MV-4-11 (cell line): ENCODE measurements at regions not wholly inside any gene's neighbourhood (a gene's known extent, or its start where the extent isn't known, plus 50 kb on each side); places are given as distances from the start of the nearest gene placed in this dataset.
A peak's percentile ranks its signal among the peaks of the same experiment; 100 is the strongest.

Experiments used
- DNase-seq: peaks from one replicate; lab custom pipeline; 2025; lab: John Stamatoyannopoulos, UW

GRCh38 chr4:15232366-15233263 lies 195.2 kb upstream of the C1QTNF7 start:
- DNase-seq, result no peak

DNA sequence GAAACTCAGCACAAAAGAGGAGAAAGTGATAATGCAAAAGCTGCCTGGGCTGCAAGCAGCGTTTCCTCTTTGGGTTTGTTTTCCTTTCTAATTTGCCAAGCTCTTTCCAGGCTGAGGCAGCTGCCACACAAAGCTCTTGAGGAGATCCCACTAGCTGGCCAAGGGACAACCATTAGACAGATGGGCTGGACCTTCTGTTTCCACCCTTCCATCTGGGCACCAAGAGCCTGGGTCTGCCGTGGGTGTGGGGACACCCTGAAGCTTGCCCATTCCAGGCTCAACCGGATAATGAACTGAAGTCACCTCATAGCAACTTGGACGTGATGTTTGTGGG lies 194.6 kb upstream of the C1QTNF7 start:
- no peak for DNase-seq

- DNase-seq, result no peak
These were observed 194.2 kb upstream of the C1QTNF7 start for GRCh38 chr4:15233626-15234025.

DNA sequence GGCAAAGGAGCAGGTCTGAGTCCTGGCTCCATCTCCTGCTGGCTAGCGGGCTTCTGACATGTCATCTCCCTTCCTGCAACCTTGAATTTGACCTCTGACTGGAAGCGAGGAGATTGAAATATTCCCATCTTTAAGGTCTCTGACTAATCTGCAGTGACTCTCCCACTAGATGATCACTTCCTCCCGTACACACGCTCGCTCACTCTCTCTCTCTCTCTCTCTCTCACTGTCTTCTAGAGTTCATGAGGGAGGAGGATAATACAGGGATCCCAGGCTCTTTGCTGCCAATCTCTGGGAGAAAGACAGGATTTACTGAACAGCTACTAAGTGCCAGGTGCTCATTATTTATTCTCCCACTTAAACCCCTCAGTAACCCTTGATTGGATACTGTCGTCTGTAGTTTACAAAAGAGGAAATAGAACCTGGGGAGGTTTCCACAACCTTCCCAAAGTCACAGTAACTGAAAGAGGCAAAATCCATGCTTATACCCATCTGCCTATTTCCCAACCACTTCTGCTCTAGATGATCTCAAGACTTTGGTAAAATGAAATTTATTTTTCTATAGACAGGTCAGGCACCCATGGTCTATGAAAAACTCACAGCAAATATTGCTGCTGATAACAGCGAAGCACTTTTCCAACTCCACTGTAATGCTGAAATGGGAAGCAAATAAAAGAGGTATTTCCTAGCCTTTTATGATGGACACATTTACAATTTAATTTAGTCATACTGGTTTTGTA lies 193.5 kb upstream of the C1QTNF7 start:
- DNase-seq, result peak; percentile 68

DNA sequence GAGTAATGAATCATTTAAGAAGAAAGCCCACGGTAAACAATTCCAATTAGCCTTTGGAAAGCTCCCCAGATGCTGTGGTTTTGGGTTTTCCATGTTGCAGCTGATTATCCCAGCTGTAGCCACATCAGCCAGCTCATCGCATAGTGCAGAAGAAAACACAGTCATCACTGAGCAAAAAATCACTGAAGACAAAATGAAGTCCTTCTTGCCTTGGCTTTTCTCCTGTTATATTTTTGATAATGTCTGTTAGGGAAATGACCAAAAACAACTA lies 193.0 kb upstream of the C1QTNF7 start:
- no peak for DNase-seq

- DNase-seq, result no peak
These were observed 192.7 kb upstream of the C1QTNF7 start for GRCh38 chr4:15235135-15235534.

DNA sequence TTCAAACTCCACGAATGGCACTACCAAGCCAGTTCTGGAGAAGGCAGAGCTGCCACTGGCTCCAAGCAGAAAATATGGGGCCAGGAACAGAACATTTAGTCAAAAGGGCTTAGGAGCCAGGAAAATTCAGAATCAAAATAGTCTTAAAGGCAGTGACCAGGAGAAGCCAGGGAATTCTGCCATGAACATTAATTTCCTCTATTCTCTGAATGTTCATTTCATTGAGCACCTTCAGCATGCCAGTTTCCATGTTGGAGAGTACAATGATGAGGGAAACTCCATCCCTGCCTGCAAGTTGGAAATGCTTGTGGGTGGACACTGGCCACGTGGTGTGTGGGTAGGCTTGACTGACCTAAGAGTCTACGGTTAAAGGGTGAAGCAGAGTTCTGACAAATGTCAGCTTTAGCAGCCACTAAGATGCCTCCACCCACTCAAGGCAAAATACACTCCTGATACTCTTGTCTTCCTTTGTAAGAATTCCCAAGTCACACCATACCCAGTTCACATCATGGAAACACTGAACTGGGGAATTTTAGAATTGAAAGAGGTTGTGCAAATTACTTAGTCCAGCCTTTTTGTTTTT lies 190.1 kb upstream of the C1QTNF7 start:
- no peak for DNase-seq

DNA sequence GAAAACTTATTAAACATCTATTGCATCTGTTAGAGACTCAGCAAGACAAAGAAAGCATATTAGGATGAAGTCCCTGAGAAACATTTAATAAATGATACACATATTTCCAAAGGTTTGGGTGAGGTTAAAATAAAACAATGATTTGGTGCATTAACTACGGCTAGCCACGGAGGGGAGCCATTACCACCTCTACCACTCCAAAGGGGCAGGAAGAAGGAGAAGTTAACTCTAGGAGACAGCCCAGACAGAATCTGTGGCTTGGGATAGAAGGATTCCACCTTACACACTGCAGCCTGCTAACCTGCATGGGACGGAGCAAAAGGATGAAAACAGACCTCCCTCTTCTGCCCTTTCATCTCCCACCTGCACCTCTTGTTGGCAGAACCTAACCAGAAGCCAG lies 189.1 kb upstream of the C1QTNF7 start:
- DNase-seq, result peak; percentile 36

GRCh38 chr4:15239866-15240265 lies 188.0 kb upstream of the C1QTNF7 start:
- no peak for DNase-seq

GRCh38 chr4:15240764-15241163 lies 187.1 kb upstream of the C1QTNF7 start:
- no peak for DNase-seq

DNA sequence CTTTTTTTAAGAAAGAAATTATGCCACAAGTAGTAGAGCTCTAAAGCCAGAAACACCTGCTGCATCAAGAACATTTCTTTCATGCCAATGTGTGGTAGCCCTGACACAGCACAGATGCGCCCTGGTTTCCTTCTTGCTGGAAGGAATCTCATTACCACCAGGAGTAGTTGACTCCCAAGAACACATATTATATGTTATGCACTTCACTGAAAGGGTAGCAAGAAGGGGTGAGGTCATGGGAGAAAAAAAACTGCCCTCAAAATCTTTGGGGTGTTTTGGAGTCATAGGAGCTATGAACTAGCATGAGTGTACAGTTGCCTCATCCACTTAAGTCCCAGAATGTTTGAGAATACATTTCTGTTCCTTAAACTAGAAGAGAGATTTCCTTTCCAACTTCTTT lies 185.8 kb upstream of the C1QTNF7 start:
- DNase-seq, result no peak

- no peak for DNase-seq
These were observed 183.5 kb upstream of the C1QTNF7 start for GRCh38 chr4:15244354-15244753.

DNA sequence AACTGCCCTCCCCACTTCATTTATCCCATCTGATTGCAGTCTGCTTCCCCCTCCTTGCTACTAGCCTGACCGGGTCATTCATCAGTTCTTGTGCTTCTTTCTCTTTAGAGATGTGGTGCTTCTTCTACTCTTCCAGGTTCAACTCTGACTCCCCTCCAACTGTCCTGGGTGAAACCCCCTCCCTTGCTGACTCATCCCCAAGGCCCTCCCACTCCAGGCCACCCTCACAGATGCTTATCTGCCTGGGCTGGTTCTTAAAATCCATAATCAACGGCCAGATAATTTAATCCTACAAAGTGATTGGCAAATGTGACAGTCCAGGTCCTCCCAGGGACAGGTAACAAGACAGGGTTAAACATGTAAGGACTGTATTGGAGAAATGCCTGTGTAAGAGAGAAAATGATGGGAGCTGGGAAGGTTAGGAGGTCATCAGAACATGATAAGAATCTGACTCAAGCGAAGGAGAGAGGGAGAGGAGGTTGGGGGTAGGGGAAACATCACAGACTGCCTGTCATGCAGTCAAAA lies 182.8 kb upstream of the C1QTNF7 start:
- DNase-seq, result no peak

DNA sequence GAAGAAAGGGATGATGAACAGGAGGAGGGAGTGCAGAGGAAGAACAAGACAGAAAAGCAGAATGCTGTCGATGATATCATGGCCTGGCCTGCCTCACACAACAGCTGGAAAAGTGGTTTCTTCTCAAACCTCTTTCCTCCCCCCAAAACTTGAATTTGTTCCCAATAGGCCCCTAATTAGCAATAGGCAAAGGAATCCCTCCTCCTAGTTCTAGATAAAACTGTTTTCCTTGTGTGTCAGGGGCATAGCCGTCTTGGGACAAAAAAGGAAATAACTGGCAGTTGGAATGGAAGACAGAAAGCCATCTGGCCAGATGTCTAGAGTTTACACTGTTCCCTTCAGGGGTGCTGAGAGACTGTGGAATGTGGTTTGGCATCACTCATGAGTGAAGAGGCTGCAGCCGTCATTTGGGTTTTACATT lies 177.8 kb upstream of the C1QTNF7 start:
- DNase-seq, result no peak

DNA sequence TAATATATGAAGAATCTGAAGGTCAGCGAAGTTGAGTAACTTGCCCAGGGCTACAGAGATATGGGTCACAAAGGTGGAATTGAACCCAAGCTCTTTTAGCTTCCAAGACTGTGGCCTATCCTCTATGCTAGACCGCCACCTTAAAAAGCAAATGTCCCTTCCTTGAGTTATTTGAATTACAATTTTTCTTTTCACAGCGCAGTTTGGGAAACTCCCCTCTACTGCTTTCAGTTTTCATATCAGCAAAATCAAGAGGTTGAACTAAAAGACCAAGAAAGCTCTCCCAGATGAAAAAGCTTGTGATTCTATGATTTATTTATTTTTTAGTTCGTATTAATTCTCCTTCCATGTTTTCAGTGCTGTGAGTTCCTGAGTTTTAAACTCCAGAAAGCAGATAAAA lies 174.5 kb upstream of the C1QTNF7 start:
- DNase-seq, result no peak

GRCh38 chr4:15254236-15254880 lies 173.5 kb upstream of the C1QTNF7 start:
- peak; percentile 67 for DNase-seq

DNA sequence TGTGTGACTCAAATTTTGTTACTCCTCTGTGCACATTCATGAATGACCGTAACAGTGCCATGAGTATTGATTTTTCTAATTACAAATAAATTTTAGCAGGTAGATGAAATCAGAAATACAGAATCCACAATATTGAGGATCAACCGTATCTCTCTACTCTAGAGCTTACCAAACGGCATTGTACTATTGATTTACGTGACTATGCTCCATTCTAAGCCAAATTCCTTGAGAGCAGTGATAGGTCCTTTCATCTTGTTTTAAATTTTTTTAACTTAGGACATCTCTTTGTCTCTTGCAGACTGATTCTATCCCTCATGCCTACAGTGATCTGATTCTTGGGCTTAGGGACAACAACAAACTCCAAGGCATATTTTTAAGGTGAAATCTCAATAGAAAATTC lies 172.3 kb upstream of the C1QTNF7 start:
- DNase-seq, result no peak

DNA sequence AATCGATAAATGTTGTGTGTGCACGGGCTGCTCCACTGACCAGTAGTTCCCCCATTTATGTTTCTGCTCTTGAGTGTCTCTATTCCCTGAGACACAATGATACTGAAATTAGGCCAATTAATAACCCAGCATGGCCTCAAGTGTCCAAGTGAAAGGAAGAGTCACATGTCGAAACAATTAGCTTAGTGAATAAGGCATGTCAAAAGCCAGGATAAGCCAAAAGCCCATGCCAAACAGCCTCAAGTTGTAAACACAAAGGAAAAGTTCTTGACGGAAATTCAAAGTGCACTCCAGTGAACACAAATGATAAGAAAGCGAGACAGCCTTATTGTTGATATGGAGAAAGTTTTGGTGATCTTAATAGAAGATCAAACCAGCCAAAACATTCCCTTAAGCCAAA lies 167.1 kb upstream of the C1QTNF7 start:
- no peak for DNase-seq

DNA sequence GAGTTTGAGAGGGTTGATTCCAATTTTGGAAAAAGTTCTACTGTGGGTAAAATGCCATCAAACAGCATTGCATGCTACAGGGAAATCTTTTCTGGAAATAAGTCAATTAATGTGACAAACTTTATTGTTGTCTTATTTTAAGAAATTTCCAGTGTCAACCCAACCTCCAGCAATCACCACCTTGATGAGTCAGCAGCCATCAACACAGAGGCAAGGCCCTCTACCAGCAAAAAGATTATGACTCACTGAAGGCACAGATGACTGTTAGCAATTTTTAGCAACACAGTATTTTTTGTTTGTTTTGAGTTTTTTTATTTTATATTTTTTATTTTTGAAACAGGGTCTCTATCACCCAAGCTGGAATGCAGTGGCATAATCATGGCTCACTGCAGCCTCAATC lies 165.4 kb upstream of the C1QTNF7 start:
- no peak for DNase-seq

GRCh38 chr4:15270201-15270600 lies 157.6 kb upstream of the C1QTNF7 start:
- DNase-seq, result no peak

- DNase-seq, result no peak
These were observed 141.8 kb upstream of the C1QTNF7 start for GRCh38 chr4:15286041-15286440.

DNA sequence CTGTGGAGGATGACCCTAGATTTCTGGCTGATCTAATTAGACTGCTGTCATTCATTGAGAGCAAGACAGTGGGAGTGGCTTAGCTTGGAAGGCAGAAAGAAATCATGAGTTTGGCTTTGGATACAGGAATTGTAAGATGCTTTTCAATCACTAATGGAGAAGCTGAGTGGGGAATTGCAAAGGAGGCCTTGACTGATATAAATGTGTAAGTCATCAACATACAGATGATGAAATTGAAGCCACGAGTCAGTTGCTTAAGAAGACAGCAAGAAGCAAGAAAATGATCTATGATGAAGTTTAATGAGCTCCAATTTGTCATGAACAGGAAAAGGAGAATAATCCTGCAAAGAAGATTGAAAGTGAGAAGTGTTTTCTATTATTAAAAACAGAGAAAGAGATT lies 136.7 kb upstream of the C1QTNF7 start:
- peak; percentile 10 for DNase-seq

DNA sequence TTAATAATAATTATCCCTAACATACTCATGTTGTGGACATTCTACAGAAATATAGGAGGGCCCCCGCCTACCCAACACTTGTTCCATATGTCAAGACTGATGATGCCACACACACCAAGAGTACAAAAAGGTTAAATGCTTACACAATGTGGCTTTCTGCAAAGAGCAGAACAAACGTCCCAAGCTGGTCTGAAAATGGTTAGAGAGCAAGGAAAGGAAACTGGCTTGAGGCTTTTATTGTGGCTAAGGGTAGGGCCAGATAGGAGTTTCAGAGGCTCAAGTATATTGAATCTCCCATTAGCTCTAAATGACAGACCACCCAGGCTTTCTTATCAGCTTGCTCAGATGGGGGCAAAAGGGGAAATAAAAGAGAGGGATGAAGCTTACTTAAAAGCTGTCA lies 134.1 kb upstream of the C1QTNF7 start:
- DNase-seq, result peak; percentile 33
